ENCODE measurements at regions not wholly inside any gene's neighbourhood (a gene's known extent, or its start where the extent isn't known, plus 50 kb on each side); places are given as distances from the start of the nearest gene placed in this dataset.

DNA sequence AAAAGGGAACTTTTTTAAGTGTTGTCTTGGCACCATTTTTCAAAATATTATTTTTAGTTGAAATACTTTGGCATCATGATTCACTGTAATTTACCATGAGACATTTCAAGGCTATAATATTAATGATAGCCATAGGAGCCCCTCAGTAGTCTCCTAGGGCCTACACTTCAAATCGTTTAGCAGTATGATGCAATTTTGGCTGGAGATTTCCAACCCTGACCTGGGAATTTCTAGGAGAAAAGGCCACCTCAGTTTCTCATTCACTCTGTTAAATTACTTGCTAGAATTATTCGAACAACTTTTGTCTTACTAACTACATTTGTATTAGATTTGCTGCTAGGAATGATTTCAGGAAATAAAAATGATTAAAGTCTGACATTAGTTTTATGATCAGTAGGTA, 1610.9 kb upstream of the RAG2 start:
- Mint-ChIP-seq H3K36me3 (ENCODE audit: low read depth, unreplicated experiment) (no peaks in the 10 kb centered on the region), H3K4me1 (ENCODE audit: unreplicated experiment) (no peaks in the 10 kb centered on the region), H3K27me3 (ENCODE audit: unreplicated experiment) (peaks cover 4% of the 10 kb centered on the region), H3K4me3 (ENCODE audit: unreplicated experiment) (no peak overlapping the region), H3K9me3 (ENCODE audit: unreplicated experiment) (no peaks in the 10 kb centered on the region), H3K27ac (ENCODE audit: unreplicated experiment) (no peak overlapping the region)
- TF ChIP-seq CTCF (IDR thresholded peaks at IDR 0.05; ENCODE audit: unreplicated experiment): no peak
- no peak for DNase-seq (ENCODE audit: low spot score)

DNA sequence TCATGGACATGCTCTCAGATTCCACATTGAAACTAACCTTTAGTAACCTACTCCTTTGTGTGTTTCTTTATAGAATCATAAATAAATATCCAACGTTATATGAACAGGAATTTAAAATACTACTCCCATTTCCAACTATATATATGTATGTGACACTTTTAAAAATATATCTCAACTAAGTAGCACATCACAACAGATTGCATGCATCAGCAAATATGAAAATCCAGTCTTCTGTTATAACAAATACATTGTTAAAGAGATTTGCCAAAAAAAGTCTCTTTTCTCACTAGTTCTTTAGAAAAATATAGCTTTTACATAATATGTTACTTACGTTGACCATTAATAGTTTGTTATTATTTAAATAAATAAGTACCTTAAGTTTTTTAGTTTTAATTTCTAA, 1608.6 kb upstream of the RAG2 start:
- Mint-ChIP-seq H3K27me3 (ENCODE audit: unreplicated experiment) (peaks cover 4% of the 10 kb centered on the region), H3K4me1 (ENCODE audit: unreplicated experiment) (no peaks in the 10 kb centered on the region), H3K9me3 (ENCODE audit: unreplicated experiment) (no peaks in the 10 kb centered on the region), H3K27ac (ENCODE audit: unreplicated experiment) (no peak overlapping the region), H3K36me3 (ENCODE audit: low read depth, unreplicated experiment) (no peaks in the 10 kb centered on the region), H3K4me3 (ENCODE audit: unreplicated experiment) (no peak overlapping the region)
- no peak for TF ChIP-seq CTCF (IDR thresholded peaks at IDR 0.05; ENCODE audit: unreplicated experiment)
- DNase-seq (ENCODE audit: low spot score): no peak

DNA sequence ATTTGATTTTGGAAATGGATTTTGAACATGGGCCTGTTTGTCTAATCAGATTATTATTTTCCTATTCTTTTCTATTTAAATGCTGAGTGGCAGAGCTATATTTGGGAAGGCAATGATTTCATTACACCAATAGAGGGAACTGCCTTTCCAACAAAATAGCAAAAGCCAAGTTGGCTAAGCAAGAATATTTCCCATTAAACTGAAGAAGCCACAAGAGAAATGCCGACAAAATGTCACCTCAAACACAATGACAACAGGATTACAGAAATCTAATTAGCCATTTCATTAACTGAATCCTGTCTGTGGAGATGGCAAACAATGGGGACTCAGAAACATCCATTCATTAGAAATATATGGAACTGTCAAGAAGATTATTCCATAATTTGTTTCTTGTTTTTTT, 1593.1 kb upstream of the RAG2 start:
- H3K27me3 Mint-ChIP-seq (ENCODE audit: unreplicated experiment): peaks cover 3% of the 10 kb centered on the region
- TF ChIP-seq CTCF (IDR thresholded peaks at IDR 0.05; ENCODE audit: unreplicated experiment): no peak
- peaks cover 4% of the 10 kb centered on the region for H3K9me3 Mint-ChIP-seq (ENCODE audit: unreplicated experiment)
- no peak overlapping the region for H3K4me3 Mint-ChIP-seq (ENCODE audit: unreplicated experiment)
- no peak for DNase-seq (ENCODE audit: low spot score)
- no peaks in the 10 kb centered on the region for H3K4me1 Mint-ChIP-seq (ENCODE audit: unreplicated experiment)
- no peak overlapping the region for H3K27ac Mint-ChIP-seq (ENCODE audit: unreplicated experiment)
- no peaks in the 10 kb centered on the region for H3K36me3 Mint-ChIP-seq (ENCODE audit: low read depth, unreplicated experiment)

DNA sequence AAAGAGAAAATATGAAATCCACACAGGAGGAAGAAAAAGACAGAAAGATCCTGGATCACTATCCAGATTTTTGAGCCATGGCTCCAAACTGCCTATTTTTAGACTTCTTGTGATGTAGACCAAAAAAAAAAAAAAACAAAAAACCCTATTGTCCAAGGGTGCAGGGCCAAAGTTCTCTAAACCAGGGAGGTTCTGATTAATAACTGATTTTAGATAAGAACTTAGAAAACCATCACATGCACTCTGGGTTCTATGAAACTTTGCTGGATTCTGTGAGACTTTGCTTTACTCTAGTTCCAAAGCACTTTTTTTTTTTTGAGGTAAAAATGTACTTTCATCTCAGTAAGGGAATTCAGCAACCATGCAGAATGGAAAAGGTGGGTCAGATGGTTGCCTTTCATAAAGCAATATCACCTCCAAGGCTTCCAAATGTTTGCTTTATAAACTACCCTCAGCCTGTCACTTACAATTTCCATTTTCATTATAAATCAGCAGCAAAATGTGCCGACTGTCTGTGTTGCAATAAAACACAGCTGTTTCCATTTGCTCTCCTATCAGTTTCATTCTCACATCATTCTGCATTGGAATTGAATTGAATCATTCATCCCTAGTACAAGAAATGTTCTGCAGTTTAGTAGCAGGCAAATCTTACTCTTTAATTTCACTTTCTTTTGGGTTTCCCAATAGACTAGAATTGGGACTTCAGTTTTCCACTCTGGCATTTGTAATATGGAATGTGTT, 1584.3 kb upstream of the RAG2 start:
- no peak for TF ChIP-seq CTCF (IDR thresholded peaks at IDR 0.05; ENCODE audit: unreplicated experiment)
- Mint-ChIP-seq H3K27ac (ENCODE audit: unreplicated experiment) (no peak overlapping the region), H3K27me3 (ENCODE audit: unreplicated experiment) (no peaks in the 10 kb centered on the region), H3K9me3 (ENCODE audit: unreplicated experiment) (peaks cover 3% of the 10 kb centered on the region), H3K4me1 (ENCODE audit: unreplicated experiment) (no peaks in the 10 kb centered on the region), H3K36me3 (ENCODE audit: low read depth, unreplicated experiment) (no peaks in the 10 kb centered on the region), H3K4me3 (ENCODE audit: unreplicated experiment) (no peak overlapping the region)
- no peak for DNase-seq (ENCODE audit: low spot score)

DNA sequence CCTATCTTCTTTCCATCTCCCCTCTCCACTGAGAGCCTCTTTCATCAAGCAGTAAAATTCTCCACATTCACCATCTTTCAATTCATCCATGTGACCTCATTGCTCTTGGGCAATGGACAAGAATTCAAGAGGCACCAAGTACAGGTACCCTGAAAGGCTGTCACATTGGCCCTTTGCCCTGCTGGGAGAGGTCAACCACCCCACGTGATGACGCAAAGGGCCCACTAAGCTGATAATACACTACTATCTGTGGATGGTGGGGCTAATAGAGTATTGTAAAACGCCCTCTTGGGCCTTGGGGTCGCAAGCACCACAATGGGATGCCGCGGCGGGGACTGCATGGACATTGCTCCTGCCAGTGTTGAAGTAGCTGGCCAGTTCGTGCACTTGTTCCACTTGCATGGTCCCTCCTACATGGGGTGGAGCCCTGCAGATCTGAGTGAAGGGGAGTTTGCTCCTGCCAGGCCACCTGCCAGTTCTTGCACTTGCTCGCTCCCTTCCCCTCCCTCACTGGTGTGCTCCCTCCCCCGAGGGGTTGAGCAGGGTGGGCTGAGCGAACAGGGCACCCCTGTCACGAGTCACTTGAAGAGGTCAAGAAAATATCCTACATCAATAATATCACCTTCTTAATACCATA, 1578.8 kb upstream of the RAG2 start:
- Mint-ChIP-seq H3K4me1 (ENCODE audit: unreplicated experiment) (no peaks in the 10 kb centered on the region), H3K36me3 (ENCODE audit: low read depth, unreplicated experiment) (no peaks in the 10 kb centered on the region), H3K27ac (ENCODE audit: unreplicated experiment) (no peak overlapping the region), H3K9me3 (ENCODE audit: unreplicated experiment) (peaks cover 3% of the 10 kb centered on the region), H3K27me3 (ENCODE audit: unreplicated experiment) (no peaks in the 10 kb centered on the region), H3K4me3 (ENCODE audit: unreplicated experiment) (no peak overlapping the region)
- no peak for DNase-seq (ENCODE audit: low spot score)
- TF ChIP-seq CTCF (IDR thresholded peaks at IDR 0.05; ENCODE audit: unreplicated experiment): no peak
